ACHN (cell line): ENCODE measurements at regions not wholly inside any gene's neighbourhood (a gene's known extent, or its start where the extent isn't known, plus 50 kb on each side); places are given as distances from the start of the nearest gene placed in this dataset.
"Not testable (repeated sequence)": the region's sequence is repeated elsewhere in the genome, so short reads cannot be mapped to it uniquely, and the experiment has no call there.

Source experiments
- DNase-seq: peaks from one replicate; pipeline ENCODE4 v3.0.0-alpha.2; 2015
- in situ Hi-C: cut with HindIII; loops from 2 replicates; pipeline ENCODE4 v1.10.0; 2017; ENCODE audit warnings: low sequenced_read_pairs, low pct_ligation_motif_present, low pct_unique_long_range_greater_than_20kb

DNA sequence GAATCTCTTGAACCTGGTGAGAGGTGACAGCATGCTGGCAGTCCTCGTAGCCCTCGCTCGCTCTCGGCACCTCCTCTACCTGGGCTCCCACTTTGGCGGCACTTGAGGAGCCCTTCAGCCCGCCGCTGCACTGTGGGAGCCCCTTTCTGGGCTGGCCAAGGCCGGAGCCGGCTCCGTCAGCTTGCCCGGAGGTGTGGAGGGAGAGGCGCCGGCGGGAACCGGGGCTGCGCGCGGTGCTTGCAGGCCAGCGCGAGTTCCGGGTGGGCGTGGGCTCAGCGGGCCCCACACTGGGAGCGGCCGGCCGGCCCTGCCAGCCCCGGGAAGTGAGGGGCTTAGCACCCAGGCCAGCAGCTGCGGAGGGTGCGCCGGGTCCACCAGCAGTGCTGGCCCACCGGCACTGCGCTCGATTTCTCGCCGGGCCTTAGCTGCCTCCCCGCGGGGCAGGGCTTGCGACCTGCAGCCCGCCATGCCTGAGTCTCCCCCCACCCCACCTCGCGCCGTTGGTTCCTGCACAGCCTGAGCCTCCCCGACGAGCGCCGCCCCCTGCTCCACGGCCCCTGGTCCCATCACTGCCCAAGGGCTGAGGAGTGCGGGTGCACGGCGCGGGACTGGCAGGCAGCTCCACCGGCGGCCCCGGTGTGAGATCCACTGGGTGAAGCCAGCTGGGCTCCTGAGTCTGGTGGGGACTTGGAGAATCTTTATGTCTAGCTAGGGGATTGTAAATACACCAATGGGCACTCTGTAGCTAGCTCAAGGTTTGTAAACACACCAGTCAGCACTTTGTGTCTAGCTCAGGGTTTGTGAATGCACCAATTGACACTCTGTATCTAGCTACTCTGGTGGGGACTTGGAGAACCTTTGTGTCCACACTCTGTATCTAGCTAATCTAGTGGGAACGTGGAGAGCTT lies 328.3 kb upstream of the KLF4 start:
- in situ Hi-C loops, DNase-seq: not testable (repeated sequence)

DNA sequence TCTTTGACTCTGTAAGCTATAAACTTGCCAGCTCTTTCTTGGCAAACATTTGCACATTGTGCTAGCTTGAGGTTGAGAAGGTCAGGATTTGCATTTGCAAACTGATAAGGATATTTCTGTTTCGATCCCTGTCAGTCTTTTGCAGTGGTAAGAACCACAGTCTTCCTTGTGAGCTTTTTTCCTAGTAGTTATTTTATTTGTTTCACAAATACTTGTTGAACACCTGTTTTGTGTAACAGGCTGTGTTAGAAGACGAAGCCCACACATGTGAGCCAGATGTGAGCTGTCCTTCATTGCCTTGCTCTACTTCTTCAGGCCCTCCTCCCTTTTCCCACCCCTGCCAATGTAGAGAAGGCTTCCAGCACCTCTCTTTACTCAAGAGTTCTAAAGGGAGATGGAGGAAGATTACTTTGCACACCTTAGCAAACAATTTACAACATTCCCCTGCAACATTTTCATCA lies 327.0 kb upstream of the KLF4 start:
- no peak for DNase-seq
- in situ Hi-C loops = no loop called here

DNA sequence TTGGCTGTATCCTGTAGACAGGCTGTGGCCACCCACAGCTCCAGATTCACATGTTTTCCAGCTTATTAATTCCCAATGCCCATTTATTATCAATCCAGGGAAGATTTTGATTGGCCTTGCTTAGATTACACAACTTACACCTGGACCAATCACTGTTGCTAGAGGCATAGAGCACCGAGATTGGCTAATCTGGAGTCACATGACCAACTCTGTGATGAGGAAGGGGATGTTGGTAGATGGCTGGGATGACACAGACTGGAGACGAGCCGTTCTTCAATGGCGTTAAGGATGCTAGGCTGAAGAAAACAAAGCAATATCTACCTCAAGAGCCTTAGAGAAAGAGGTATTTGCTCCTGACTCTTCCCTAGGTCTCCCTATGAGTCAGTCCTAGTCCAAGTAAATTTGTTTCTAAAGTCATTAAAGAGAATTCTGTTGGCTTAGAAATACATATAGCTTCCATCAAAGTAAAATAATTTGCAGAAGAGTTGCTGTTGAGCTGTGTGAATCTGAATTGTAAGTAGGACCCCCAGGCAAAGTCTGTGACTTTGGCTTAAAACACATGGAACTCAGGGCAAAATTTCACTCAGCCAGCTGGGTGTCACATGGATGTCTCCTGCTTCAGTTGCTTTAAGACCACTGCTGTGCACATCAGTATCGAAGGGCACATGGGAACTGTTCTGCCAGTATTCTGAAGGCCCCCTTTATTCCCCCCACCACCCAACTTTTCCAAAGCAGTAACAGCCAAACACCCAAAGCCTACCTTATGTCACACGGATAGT lies 326.4 kb upstream of the KLF4 start:
- no peak for DNase-seq
- in situ Hi-C loops = no loop called here

DNA sequence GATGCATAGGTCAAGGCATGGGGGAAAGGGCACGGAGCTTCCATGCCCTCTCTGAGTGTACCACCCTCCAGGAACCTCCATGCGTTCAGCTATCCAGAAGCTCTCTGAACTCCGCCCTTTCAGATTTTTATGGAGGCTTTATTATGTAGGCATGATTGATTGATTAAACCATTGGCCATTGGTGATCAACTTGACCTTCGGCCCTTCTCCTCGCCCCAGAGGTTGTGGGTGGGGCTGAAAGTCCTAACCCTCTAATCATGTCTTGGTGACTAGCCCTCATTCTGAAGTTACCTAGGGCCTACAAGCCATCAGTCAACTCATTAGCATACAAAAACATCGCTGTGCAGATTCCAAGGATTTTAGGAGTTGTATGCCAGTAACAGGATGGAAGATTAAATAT lies 323.7 kb upstream of the KLF4 start:
- in situ Hi-C loops = no loop called here
- no peak for DNase-seq

DNA sequence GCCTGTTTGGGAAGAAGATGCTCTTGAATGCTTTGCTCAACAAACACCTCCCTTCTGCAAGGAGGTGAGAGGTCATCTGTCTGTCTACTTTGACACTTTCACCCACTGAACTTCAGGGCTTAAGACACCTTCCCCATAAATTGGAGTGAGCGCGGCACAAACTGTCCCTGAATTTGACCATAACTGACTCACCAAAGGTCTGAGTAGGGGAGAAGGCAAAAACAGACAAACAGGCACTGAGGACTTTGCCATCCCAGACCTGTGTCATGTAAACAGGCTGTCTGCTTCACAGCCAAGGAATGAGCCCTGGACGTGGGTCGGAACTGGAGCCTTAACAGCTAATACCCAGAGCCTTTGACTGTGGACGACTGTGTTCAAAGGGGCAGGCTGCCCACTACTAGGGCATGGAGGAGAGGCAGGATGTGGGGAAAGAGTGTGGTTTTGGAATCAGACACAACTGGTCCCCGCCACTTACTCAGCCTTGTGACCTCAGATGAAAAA lies 320.9 kb upstream of the KLF4 start:
- DNase-seq = no peak
- in situ Hi-C loops = no loop called here

DNA sequence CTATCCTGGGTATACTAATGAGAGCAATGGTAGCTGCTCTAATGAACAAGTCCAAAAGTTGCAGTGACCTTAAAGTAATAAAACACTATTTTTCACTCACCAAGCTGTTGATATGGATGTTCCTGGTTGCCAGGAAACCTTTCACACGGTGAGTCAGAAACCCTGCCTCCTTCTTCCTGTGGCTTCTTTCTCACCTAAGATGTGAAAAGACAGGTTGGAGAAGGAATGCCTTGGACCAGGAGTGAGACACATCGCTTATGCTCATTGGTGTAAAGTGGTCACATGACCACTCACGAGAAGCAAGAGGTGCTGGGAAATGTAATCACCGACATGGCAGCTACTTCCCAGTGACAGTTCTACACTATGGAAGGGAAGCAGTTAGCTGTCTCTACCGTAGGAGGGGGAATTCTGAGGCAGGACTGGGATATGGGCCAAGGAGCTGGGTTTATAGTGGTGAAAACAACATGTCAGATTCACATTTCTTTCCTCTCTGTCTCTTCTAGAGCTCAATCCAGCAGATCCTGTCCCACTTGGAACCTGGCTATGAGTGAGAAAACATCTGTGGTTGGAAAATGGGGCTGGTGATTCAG lies 320.4 kb upstream of the KLF4 start:
- in situ Hi-C loops = no loop called here
- no peak for DNase-seq

DNA sequence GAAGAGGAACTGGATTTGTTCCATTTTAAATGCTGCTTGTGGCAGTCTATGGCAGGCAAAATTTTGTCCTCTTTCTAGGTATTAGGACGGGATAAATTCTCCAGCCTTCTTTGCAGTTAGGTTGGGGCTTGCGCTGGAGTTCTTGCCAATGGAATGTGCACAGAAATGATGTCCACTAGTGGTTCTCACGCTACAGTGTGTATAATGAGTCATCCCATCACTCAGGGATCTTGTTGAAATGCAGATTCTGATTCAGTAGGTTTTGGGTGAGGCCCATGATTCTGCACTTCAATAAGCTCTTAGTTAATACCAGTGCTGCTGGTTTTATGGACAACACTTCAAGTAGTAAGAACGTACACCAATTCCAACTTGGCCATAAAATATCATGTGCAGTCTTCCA lies 317.6 kb upstream of the KLF4 start:
- in situ Hi-C loops = no loop called here
- no peak for DNase-seq

DNA sequence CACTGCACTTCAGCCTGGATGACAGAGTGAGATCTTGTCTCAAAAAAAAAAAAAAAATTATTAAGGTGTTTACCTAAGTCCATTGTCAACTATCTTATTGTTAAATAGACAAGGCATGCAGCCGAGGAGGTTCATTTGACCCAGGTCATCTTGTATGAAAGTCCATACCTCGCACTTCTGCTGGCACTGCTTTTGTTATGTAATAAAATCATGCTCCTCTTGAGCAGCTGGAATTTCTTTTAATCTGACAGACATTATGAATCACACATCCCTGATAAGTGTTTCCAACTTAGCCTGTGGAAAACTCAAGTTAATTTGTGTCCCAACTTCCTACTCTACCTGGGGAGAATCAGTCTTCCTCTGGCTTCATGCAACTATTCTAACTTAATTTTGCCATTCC lies 315.6 kb upstream of the KLF4 start:
- in situ Hi-C loops = no loop called here
- DNase-seq = no peak

DNA sequence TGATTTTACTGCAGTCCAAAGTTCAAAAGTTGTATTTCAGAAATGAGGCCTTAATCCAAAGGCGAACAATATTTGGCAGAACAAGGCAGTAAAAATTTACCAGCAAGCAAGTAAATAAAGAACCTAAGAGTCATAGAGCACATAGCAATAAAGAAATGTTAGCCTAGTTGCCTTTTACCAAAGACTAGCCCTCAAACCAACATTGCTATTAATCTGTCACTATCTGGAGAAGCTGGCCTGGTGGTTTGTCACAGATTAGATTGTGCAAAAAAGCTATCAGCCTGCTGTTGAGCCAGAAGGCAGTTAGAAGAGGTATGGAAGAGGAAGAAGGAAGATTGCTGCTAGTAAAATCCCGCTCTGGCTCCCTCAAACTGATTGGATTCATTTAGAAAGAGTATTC lies 304.7 kb upstream of the KLF4 start:
- DNase-seq = no peak
- in situ Hi-C loops = no loop called here

DNA sequence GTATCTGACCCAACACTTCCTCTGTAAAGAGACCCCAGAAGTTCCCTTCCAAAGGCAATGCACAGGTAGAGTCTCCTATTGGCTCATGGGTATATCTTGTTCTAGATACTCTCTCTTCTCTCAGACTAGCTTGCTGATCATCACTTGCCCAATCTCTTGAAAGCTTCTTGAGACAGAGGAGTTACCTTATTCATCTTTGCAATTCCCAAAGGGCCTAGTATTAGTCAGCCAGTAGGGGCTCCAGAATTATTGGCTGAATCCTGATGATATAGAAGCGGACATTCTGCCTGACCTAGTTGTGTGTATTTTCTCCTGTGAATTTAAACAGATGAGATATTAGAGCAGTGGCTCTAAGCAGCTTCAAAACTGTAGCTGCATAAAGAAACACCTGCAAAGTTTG lies 304.0 kb upstream of the KLF4 start:
- in situ Hi-C loops = no loop called here
- no peak for DNase-seq

DNA sequence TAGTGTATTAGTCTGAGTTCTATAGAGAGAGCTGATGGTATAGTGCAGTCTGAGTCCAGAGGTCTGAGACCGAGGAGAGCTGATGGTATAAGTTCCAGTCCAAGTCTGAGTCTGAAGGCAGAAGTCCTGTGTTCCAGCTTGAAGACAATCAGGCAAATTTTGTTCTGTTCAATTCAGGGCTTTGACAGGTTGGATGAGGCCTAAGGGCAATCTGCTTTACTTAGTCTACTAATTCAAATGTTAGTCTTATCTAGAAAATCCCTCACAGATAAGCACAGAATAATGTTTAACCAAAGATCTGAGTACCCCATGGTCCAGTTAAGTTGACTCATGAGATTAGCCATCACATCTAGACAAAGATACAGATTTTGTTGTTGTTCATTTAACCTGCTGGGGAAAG lies 303.0 kb upstream of the KLF4 start:
- no peak for DNase-seq
- in situ Hi-C loops = no loop called here

DNA sequence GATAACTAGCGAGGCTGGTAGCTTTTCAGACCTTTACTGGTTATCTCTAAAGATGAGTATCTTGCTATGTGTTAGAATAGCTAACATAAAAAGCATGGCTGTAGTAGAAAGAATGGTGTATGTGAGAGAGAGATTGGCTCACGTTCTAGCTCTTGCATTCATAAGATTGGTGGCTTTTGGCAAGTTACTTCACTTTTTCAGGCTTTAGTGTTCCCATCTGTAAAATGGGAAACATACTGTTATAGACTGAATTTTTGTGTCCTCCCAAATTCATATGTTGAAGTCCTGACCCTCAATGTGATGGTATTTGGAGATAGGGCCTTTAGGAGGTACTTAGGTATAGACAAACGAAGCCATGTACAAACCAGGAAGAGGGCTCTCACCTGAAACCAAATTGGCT lies 302.4 kb upstream of the KLF4 start:
- in situ Hi-C loops = no loop called here
- no peak for DNase-seq

DNA sequence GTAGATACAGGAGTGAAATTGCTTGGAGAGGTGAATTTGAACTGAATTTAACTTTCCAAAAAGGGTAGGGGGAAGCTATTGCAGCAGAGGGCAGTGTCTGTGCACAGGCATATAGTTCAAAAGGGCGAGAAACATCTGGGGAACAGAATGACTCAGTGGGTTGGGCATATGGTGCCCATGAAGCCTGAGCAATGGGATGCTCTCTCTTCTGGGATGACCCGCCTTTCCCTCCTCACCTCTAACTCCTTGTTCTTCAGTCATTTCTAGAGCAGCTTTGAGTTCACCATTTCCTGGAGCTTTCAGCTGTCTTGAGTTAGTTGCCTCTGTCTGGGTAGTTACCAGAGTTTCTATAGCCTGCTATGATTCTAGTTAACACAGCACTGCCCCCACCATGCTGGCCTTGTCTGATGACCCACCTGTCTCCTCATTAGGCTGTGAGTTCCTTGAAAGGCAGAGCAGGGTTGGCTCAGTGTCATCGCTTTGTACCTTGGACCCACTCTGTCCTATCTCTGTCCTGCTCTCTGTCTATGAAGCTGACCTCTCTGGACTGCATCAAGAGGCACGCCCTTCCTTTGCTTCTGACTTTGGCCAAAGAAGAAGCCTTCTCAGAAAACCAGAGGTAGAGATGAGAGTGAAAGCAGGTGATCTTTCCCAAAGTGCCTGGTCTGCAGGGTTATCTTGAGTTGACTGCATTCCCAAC lies 299.6 kb upstream of the KLF4 start:
- in situ Hi-C loops = no loop called here
- no peak for DNase-seq

DNA sequence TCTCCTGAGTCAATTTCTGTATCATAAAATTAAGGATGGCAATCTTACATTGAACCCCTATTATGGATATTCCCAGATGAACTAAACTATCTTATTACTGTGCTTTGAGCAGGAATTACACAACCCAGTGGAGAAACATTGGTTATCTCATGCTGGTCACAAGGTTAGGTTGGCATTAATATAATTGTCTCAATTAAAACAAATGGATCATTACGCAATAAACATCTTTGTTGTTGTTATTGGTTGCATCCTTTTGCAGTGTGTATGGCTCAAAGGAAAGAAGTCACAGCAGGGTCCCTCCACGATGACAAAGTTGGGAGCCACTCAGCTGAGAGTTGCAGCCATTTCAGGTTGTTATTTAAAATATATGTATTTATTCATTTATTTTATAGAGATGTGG lies 297.0 kb upstream of the KLF4 start:
- DNase-seq = no peak
- in situ Hi-C loops = no loop called here

DNA sequence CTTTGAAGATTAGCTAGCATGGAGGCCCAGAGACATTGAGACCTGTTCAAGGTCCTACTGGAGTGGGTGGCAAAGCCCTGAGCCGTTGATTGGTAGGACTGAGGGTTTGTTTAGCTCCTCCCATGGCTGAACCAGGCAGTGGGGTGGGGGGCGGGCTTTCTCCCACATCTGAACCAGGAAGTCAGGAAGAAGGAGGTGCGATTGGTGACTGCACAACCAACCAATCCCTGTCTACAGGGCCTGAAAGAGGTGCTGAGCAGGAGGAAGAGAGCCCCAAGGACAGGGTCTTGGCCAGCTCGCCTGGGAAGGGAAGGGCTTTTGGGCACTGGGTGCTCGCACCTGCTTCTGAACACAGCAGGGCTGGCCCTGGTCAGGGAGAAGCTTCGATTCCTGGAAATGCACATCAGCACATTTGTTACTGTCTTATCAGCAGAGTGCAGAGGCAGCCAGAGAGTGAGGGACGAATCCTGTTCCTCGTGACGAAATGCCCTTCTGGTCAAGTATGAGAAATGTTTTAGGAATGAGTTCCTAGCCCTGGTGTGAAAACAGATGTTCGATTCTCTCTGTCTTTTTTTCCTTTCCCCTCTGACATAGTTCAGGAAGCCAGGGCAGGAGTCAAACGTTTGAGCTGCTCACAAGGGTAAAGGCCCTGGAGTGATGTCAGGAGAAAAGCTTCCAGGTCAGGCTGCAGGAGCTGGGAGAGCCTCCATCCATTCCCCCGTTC lies 294.8 kb upstream of the KLF4 start:
- in situ Hi-C loops = no loop called here

DNA sequence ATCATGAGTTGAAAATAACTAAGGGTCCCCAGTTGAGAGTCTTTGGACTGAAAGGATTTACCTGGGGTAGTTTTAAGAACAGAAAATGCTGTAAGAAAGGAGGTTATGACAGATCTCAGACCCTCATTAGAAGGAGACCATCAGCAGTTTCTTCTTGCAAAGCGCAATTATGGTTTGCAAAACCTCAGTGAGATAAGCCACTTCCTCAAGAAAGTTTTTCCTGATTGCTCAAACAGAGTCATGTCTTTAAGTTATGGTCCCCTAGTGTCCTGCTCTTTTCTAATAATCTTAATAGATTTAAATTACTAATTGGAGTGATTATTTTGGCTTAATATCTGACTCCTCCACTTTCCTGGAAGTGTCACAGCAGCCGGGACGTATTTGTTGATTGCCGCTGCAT lies 293.2 kb upstream of the KLF4 start:
- in situ Hi-C loops = no loop called here
- DNase-seq = no peak

More for the DNA sequence above, 294.8 kb upstream of the KLF4 start:
- no peak for DNase-seq

DNA sequence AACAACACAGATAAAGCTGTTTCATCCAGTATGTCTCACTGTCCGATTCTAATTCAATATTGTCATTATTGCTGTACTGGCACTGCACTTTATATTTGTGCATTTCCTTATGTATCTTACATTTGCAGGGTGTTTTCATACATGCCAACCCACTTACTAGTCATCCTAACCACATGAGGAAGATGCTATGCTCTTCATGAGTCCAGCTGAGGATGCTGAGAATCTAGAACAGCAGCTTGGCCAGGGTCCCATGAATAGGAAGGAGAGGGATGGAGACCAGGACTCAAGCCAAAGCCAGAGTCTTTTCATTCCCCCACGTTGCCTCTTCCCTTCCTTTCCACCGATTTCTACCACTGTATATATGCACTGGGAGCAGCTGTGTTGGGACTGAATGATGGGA lies 292.8 kb upstream of the KLF4 start:
- in situ Hi-C loops = no loop called here
- no peak for DNase-seq

DNA sequence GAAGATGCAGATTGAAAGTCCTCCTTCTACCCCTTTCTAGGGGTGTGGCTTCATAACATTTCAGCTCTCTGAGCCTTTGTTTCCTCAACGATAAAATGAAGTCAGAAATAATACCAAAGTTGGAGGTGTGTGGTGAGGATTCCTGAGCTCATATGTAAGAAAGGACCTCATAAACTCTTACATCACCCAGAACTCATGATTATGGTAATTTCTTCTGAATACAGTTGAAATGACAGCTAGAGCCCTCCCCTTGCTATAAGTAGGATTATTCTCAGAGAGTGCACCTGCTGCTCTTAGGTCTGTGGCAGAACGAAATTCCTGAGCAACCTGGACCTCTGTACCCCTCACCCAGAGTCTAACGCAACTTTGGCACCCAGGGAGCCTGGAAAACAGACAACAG lies 291.4 kb upstream of the KLF4 start:
- in situ Hi-C loops = no loop called here
- DNase-seq = no peak
